AG04449 (cell line): ENCODE measurements at regions not wholly inside any gene's neighbourhood (a gene's known extent, or its start where the extent isn't known, plus 50 kb on each side); places are given as distances from the start of the nearest gene placed in this dataset.

Source experiments
- CTCF ChIA-PET: fragments of 350-600 bp; formaldehyde crosslinking; extraction: SDS; loops from one replicate; lab custom pipeline; 2021; ENCODE audit warnings: antibody characterized with exemption; lab: Yijun Ruan, JAX
- POLR2A ChIA-PET: fragments of 400-600, 350-600 bp; formaldehyde crosslinking; extraction: SDS; loops from one replicate; lab custom pipeline; 2020; ENCODE audit warnings: antibody characterized with exemption, inconsistent platforms; lab: Yijun Ruan, JAX
- DNase-seq: peaks from one replicate; pipeline ENCODE4 v3.0.0-alpha.2; 2010; ENCODE audit warnings: low read depth, low spot score
- H3K4me3 ChIP-seq: 2 replicates; pipeline ENCODE4 v1.5.1; 2011; ENCODE audit warnings: low read depth, mild to moderate bottlenecking, control low read depth, low read length
- CTCF ChIP-seq: IDR thresholded peaks from one replicate; pipeline ENCODE4 v1.5.1; 2011; ENCODE audit warnings: mild to moderate bottlenecking, moderate library complexity, low read length, control low read depth, inconsistent platforms; ENCODE audit not compliant: insufficient read depth; ENCODE audit errors: missing control alignments

- no peak for TF ChIP-seq CTCF
- no peak for DNase-seq
- POLR2A ChIA-PET, result no interaction called here
- CTCF ChIA-PET, result no interaction called here
- no peak overlapping the region for H3K4me3 ChIP-seq
Observed at GRCh38 chr3:21042184-21042583, 708.8 kb downstream of the ZNF385D start.

- no peak for TF ChIP-seq CTCF
- ChIA-PET CTCF (no interaction called here), POLR2A (no interaction called here)
- H3K4me3 ChIP-seq, result no peak overlapping the region
- DNase-seq, result peak; percentile 3
Observed at GRCh38 chr3:21041621-21042020, 709.4 kb downstream of the ZNF385D start.

GRCh38 chr3:21036888-21037287 is 714.1 kb downstream of the ZNF385D start:
- ChIA-PET POLR2A (no interaction called here), CTCF (no interaction called here)
- no peak for DNase-seq
- no peak for TF ChIP-seq CTCF
- no peak overlapping the region for H3K4me3 ChIP-seq

GRCh38 chr3:21028412-21028811 is 722.6 kb downstream of the ZNF385D start:
- no peak for DNase-seq
- no peak for TF ChIP-seq CTCF
- H3K4me3 ChIP-seq, result no peak overlapping the region
- POLR2A ChIA-PET, result no interaction called here
- CTCF ChIA-PET, result no interaction called here

- TF ChIP-seq CTCF, result no peak
- CTCF ChIA-PET, result no interaction called here
- POLR2A ChIA-PET, result no interaction called here
- DNase-seq, result no peak
- no peak overlapping the region for H3K4me3 ChIP-seq
Observed at GRCh38 chr3:21024563-21024962, 726.4 kb downstream of the ZNF385D start.

GRCh38 chr3:21020681-21021080 is 730.3 kb downstream of the ZNF385D start:
- CTCF ChIA-PET, result no interaction called here
- no peak for DNase-seq
- no peak overlapping the region for H3K4me3 ChIP-seq
- POLR2A ChIA-PET, result no interaction called here
- no peak for TF ChIP-seq CTCF

- ChIA-PET POLR2A (no interaction called here), CTCF (no interaction called here)
- no peak for TF ChIP-seq CTCF
- H3K4me3 ChIP-seq, result no peak overlapping the region
- no peak for DNase-seq
Observed at GRCh38 chr3:21020043-21020442, 731.0 kb downstream of the ZNF385D start.
